WTC11 (cell line): ENCODE measurements at regions not wholly inside any gene's neighbourhood (a gene's known extent, or its start where the extent isn't known, plus 50 kb on each side); places are given as distances from the start of the nearest gene placed in this dataset.

Experiments
- ATAC-seq: fragments of 200-7000 bp; cut with Tn5 transposase; 2 replicates; pipeline ENCODE4 v1.10.0; 2021; ENCODE audit warnings: mild to moderate bottlenecking, moderate library complexity
- CTCF ChIA-PET: fragments of 300-600 bp; sonication (Branson Sonifier 250); formaldehyde crosslinking; loops from one replicate; lab custom pipeline; 2021; ENCODE audit warnings: antibody characterized with exemption; lab: Charles Lee
- POLR2A ChIA-PET: fragments of 350-600 bp; sonication (Branson Sonifier 250); formaldehyde crosslinking; loops from one replicate; lab custom pipeline; 2021; ENCODE audit warnings: antibody characterized with exemption; lab: Charles Lee
- DNase-seq: peaks from one replicate; pipeline ENCODE4 v3.0.0; 2021; ENCODE audit warnings: low spot score
- H3K27ac Mint-ChIP-seq: 2 replicates; pipeline ENCODE4 v1.8.0; 2021; ENCODE audit warnings: mixed read lengths
- H3K27me3 Mint-ChIP-seq: 2 replicates; pipeline ENCODE4 v1.8.0; 2021; ENCODE audit warnings: low read depth, mild to moderate bottlenecking, moderate library complexity, mixed read lengths
- H3K36me3 Mint-ChIP-seq: 2 replicates; pipeline ENCODE4 v1.8.0; 2021; ENCODE audit warnings: mixed read lengths
- H3K4me1 Mint-ChIP-seq: 2 replicates; pipeline ENCODE4 v1.8.0; 2022; ENCODE audit warnings: mixed read lengths
- H3K4me3 Mint-ChIP-seq: 2 replicates; pipeline ENCODE4 v1.8.0; 2021; ENCODE audit warnings: mild to moderate bottlenecking, moderate library complexity, mixed read lengths
- H3K9me3 Mint-ChIP-seq: 2 replicates; pipeline ENCODE4 v1.8.0; 2021; ENCODE audit warnings: mixed read lengths
- CREM ChIP-seq: sonication (generic); formaldehyde crosslinking; IDR thresholded peaks from 2 replicates; pipeline ENCODE4 v1.8.1; 2022; ENCODE audit warnings: mild to moderate bottlenecking, missing genetic modification reagents, moderate library complexity
- FOXK1 ChIP-seq: sonication (generic); formaldehyde crosslinking; IDR thresholded peaks from 2 replicates; pipeline ENCODE4 v1.8.0; 2022; ENCODE audit warnings: mild to moderate bottlenecking, moderate library complexity, missing genetic modification reagents
- IRF2 ChIP-seq: sonication (generic); formaldehyde crosslinking; IDR thresholded peaks from 2 replicates; pipeline ENCODE4 v1.8.0; 2022; ENCODE audit warnings: low read depth, missing genetic modification reagents, borderline replicate concordance
- NFYB ChIP-seq: sonication (generic); formaldehyde crosslinking; conservative IDR thresholded peaks from 2 replicates; pipeline ENCODE4 v1.8.0; 2022; ENCODE audit warnings: low read depth, missing genetic modification reagents
- NR3C1 ChIP-seq: sonication (generic); formaldehyde crosslinking; conservative IDR thresholded peaks from 2 replicates; pipeline ENCODE4 v1.8.1; 2023; ENCODE audit warnings: low read depth, mild to moderate bottlenecking, missing genetic modification reagents
- RORB ChIP-seq: fragments of 250-450 bp; sonication (Bioruptor Pico); IDR thresholded peaks from 2 replicates; pipeline ENCODE4 v1.9.0; 2021; ENCODE audit warnings: mild to moderate bottlenecking
- SOX15 ChIP-seq: fragments of 250-450 bp; sonication (Bioruptor Pico); IDR thresholded peaks from 2 replicates; pipeline ENCODE4 v1.9.0; 2021; ENCODE audit warnings: mild to moderate bottlenecking
- SP1 ChIP-seq: sonication (generic); formaldehyde crosslinking; conservative IDR thresholded peaks from 2 replicates; pipeline ENCODE4 v1.8.1; 2022; ENCODE audit warnings: missing genetic modification reagents
- TCF7 ChIP-seq: sonication (generic); formaldehyde crosslinking; IDR thresholded peaks from 2 replicates; pipeline ENCODE4 v1.8.0; 2022; ENCODE audit warnings: mild to moderate bottlenecking, low read depth, missing genetic modification reagents, moderate library complexity
- ZBTB21 ChIP-seq: sonication (generic); formaldehyde crosslinking; IDR thresholded peaks from 2 replicates; pipeline ENCODE4 v1.8.1; 2023; ENCODE audit warnings: mild to moderate bottlenecking, missing genetic modification reagents, borderline replicate concordance
- ZNF138 ChIP-seq: sonication (generic); formaldehyde crosslinking; conservative IDR thresholded peaks from 2 replicates; pipeline ENCODE4 v1.8.1; 2022; ENCODE audit warnings: mild to moderate bottlenecking, moderate library complexity, missing genetic modification reagents
- ZNF423 ChIP-seq: fragments of 250-450 bp; sonication (Bioruptor Pico); IDR thresholded peaks from 2 replicates; pipeline ENCODE4 v2.1.2; 2022; ENCODE audit warnings: mild to moderate bottlenecking, moderate library complexity
- TF ChIP-seq, protein P1 (sequence below): fragments of 200-600 bp; IDR thresholded peaks from 2 replicates; pipeline ENCODE4 v1.8.0; 2022; ENCODE audit warnings: antibody characterized with exemption
- TF ChIP-seq, protein P2 (sequence below): sonication (generic); formaldehyde crosslinking; IDR thresholded peaks from 2 replicates; pipeline ENCODE4 v1.8.0; 2023; ENCODE audit warnings: missing genetic modification reagents, mild to moderate bottlenecking, borderline replicate concordance
- TF ChIP-seq, protein P3 (sequence below): sonication (generic); formaldehyde crosslinking; IDR thresholded peaks from 2 replicates; pipeline ENCODE4 v1.8.1; 2023; ENCODE audit warnings: mild to moderate bottlenecking, missing genetic modification reagents
- TF ChIP-seq, protein P4 (sequence below): sonication (generic); formaldehyde crosslinking; IDR thresholded peaks from 2 replicates; pipeline ENCODE4 v1.8.1; 2023; ENCODE audit warnings: mild to moderate bottlenecking, missing genetic modification reagents
- TF ChIP-seq, protein P5 (sequence below): fragments of 250-450 bp; sonication (Bioruptor Pico); IDR thresholded peaks from 2 replicates; pipeline ENCODE4 v1.9.0; 2021; ENCODE audit warnings: mild to moderate bottlenecking
- TF ChIP-seq, protein P6 (sequence below): sonication (generic); formaldehyde crosslinking; IDR thresholded peaks from 2 replicates; pipeline ENCODE4 v1.8.0; 2022; ENCODE audit warnings: mild to moderate bottlenecking, missing genetic modification reagents
- TF ChIP-seq, protein P7 (sequence below): fragments of 250-450 bp; sonication (Bioruptor Pico); IDR thresholded peaks from 2 replicates; pipeline ENCODE4 v1.9.0; 2021; ENCODE audit warnings: mild to moderate bottlenecking

DNA sequence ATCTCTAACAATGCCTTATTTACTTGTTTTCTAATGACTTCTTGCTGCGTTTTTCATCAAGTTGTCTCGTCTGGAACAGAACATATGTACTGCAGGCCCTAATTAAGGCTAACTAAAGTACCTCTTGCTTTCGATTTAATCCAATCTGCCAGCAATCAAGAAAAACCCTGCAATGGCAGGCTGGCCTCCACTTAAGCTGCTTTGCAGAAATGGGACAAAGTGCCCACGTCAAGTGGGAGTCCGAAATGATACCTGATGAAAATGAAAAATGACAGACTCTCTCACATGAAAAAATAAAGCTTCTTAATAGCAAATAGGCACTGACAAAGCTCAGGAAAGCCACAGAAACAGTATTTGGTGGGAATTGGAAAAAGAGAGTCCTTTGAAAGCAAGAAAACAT, 1454.7 kb downstream of the FAM181B start:
- TF ChIP-seq, protein P1, sequence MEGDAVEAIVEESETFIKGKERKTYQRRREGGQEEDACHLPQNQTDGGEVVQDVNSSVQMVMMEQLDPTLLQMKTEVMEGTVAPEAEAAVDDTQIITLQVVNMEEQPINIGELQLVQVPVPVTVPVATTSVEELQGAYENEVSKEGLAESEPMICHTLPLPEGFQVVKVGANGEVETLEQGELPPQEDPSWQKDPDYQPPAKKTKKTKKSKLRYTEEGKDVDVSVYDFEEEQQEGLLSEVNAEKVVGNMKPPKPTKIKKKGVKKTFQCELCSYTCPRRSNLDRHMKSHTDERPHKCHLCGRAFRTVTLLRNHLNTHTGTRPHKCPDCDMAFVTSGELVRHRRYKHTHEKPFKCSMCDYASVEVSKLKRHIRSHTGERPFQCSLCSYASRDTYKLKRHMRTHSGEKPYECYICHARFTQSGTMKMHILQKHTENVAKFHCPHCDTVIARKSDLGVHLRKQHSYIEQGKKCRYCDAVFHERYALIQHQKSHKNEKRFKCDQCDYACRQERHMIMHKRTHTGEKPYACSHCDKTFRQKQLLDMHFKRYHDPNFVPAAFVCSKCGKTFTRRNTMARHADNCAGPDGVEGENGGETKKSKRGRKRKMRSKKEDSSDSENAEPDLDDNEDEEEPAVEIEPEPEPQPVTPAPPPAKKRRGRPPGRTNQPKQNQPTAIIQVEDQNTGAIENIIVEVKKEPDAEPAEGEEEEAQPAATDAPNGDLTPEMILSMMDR, result no peak
- TF ChIP-seq RORB (CRISPR knock-in tag) (no peak), FOXK1 (CRISPR knock-in tag) (no peak), SP1 (CRISPR knock-in tag) (no peak), NFYB (CRISPR knock-in tag) (no peak), IRF2 (CRISPR knock-in tag) (no peak), ZNF423 (no peak), NR3C1 (no peak), TCF7 (CRISPR knock-in tag) (no peak), CREM (CRISPR knock-in tag) (no peak), ZBTB21 (CRISPR knock-in tag) (no peak), SOX15 (CRISPR knock-in tag) (no peak), ZNF138 (CRISPR knock-in tag) (no peak)
- TF ChIP-seq, protein P2, sequence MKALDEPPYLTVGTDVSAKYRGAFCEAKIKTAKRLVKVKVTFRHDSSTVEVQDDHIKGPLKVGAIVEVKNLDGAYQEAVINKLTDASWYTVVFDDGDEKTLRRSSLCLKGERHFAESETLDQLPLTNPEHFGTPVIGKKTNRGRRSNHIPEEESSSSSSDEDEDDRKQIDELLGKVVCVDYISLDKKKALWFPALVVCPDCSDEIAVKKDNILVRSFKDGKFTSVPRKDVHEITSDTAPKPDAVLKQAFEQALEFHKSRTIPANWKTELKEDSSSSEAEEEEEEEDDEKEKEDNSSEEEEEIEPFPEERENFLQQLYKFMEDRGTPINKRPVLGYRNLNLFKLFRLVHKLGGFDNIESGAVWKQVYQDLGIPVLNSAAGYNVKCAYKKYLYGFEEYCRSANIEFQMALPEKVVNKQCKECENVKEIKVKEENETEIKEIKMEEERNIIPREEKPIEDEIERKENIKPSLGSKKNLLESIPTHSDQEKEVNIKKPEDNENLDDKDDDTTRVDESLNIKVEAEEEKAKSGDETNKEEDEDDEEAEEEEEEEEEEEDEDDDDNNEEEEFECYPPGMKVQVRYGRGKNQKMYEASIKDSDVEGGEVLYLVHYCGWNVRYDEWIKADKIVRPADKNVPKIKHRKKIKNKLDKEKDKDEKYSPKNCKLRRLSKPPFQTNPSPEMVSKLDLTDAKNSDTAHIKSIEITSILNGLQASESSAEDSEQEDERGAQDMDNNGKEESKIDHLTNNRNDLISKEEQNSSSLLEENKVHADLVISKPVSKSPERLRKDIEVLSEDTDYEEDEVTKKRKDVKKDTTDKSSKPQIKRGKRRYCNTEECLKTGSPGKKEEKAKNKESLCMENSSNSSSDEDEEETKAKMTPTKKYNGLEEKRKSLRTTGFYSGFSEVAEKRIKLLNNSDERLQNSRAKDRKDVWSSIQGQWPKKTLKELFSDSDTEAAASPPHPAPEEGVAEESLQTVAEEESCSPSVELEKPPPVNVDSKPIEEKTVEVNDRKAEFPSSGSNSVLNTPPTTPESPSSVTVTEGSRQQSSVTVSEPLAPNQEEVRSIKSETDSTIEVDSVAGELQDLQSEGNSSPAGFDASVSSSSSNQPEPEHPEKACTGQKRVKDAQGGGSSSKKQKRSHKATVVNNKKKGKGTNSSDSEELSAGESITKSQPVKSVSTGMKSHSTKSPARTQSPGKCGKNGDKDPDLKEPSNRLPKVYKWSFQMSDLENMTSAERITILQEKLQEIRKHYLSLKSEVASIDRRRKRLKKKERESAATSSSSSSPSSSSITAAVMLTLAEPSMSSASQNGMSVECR (CRISPR knock-in tag), result no peak
- TF ChIP-seq, protein P3, sequence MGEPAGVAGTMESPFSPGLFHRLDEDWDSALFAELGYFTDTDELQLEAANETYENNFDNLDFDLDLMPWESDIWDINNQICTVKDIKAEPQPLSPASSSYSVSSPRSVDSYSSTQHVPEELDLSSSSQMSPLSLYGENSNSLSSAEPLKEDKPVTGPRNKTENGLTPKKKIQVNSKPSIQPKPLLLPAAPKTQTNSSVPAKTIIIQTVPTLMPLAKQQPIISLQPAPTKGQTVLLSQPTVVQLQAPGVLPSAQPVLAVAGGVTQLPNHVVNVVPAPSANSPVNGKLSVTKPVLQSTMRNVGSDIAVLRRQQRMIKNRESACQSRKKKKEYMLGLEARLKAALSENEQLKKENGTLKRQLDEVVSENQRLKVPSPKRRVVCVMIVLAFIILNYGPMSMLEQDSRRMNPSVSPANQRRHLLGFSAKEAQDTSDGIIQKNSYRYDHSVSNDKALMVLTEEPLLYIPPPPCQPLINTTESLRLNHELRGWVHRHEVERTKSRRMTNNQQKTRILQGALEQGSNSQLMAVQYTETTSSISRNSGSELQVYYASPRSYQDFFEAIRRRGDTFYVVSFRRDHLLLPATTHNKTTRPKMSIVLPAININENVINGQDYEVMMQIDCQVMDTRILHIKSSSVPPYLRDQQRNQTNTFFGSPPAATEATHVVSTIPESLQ (CRISPR knock-in tag), result no peak
- TF ChIP-seq, protein P4, sequence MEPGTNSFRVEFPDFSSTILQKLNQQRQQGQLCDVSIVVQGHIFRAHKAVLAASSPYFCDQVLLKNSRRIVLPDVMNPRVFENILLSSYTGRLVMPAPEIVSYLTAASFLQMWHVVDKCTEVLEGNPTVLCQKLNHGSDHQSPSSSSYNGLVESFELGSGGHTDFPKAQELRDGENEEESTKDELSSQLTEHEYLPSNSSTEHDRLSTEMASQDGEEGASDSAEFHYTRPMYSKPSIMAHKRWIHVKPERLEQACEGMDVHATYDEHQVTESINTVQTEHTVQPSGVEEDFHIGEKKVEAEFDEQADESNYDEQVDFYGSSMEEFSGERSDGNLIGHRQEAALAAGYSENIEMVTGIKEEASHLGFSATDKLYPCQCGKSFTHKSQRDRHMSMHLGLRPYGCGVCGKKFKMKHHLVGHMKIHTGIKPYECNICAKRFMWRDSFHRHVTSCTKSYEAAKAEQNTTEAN (CRISPR knock-in tag), result no peak
- TF ChIP-seq, protein P5, sequence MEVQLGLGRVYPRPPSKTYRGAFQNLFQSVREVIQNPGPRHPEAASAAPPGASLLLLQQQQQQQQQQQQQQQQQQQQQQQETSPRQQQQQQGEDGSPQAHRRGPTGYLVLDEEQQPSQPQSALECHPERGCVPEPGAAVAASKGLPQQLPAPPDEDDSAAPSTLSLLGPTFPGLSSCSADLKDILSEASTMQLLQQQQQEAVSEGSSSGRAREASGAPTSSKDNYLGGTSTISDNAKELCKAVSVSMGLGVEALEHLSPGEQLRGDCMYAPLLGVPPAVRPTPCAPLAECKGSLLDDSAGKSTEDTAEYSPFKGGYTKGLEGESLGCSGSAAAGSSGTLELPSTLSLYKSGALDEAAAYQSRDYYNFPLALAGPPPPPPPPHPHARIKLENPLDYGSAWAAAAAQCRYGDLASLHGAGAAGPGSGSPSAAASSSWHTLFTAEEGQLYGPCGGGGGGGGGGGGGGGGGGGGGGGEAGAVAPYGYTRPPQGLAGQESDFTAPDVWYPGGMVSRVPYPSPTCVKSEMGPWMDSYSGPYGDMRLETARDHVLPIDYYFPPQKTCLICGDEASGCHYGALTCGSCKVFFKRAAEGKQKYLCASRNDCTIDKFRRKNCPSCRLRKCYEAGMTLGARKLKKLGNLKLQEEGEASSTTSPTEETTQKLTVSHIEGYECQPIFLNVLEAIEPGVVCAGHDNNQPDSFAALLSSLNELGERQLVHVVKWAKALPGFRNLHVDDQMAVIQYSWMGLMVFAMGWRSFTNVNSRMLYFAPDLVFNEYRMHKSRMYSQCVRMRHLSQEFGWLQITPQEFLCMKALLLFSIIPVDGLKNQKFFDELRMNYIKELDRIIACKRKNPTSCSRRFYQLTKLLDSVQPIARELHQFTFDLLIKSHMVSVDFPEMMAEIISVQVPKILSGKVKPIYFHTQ (CRISPR knock-in tag), result no peak
- TF ChIP-seq, protein P6, sequence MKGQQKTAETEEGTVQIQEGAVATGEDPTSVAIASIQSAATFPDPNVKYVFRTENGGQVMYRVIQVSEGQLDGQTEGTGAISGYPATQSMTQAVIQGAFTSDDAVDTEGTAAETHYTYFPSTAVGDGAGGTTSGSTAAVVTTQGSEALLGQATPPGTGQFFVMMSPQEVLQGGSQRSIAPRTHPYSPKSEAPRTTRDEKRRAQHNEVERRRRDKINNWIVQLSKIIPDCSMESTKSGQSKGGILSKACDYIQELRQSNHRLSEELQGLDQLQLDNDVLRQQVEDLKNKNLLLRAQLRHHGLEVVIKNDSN (CRISPR knock-in tag), result no peak
- TF ChIP-seq, protein P7, sequence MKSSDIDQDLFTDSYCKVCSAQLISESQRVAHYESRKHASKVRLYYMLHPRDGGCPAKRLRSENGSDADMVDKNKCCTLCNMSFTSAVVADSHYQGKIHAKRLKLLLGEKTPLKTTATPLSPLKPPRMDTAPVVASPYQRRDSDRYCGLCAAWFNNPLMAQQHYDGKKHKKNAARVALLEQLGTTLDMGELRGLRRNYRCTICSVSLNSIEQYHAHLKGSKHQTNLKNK (CRISPR knock-in tag), result no peak
- H3K4me3 Mint-ChIP-seq, result no peak overlapping the region
- no peak overlapping the region for H3K27ac Mint-ChIP-seq
- peaks cover 12% of the 10 kb centered on the region; the same call in 1 of the 2 replicates for H3K4me1 Mint-ChIP-seq
- ATAC-seq (no peak), DNase-seq (no peak)
- POLR2A ChIA-PET, result no interaction called here
- H3K36me3 Mint-ChIP-seq, result peaks cover 19% of the 10 kb centered on the region
- CTCF ChIA-PET, result no interaction called here
- no peaks in the 10 kb centered on the region for H3K27me3 Mint-ChIP-seq
- H3K9me3 Mint-ChIP-seq, result peaks cover 46% of the 10 kb centered on the region
